Activated T-cell treated with anti-CD3 and anti-CD28 coated beads, Interleukin-2, amount 50 U/mL, for 24 hours (primary cell): ENCODE measurements at regions not wholly inside any gene's neighbourhood (a gene's known extent, or its start where the extent isn't known, plus 50 kb on each side); places are given as distances from the start of the nearest gene placed in this dataset.
"Not testable (repeated sequence)": the region's sequence is repeated elsewhere in the genome, so short reads cannot be mapped to it uniquely, and the experiment has no call there.

Source experiments
- DNase-seq: peaks from one replicate; pipeline ENCODE4 v3.0.0-alpha.2; 2020
- H3K27ac Mint-ChIP-seq: 2 replicates; pipeline ENCODE4 v1.8.0; 2020; ENCODE audit warnings: mild to moderate bottlenecking, mixed read lengths
- H3K27me3 Mint-ChIP-seq: 2 replicates; pipeline ENCODE4 v1.8.0; 2020; ENCODE audit warnings: mixed read lengths
- H3K36me3 Mint-ChIP-seq: 2 replicates; pipeline ENCODE4 v1.8.0; 2020; ENCODE audit warnings: low read depth, mixed read lengths
- H3K4me1 Mint-ChIP-seq: 2 replicates; pipeline ENCODE4 v1.8.0; 2020; ENCODE audit warnings: low read depth, mixed read lengths
- H3K4me3 Mint-ChIP-seq: 2 replicates; pipeline ENCODE4 v1.8.0; 2020; ENCODE audit warnings: mild to moderate bottlenecking, moderate library complexity, mixed read lengths
- H3K9me3 Mint-ChIP-seq: 2 replicates; pipeline ENCODE4 v1.8.0; 2020; ENCODE audit warnings: mixed read lengths

DNA sequence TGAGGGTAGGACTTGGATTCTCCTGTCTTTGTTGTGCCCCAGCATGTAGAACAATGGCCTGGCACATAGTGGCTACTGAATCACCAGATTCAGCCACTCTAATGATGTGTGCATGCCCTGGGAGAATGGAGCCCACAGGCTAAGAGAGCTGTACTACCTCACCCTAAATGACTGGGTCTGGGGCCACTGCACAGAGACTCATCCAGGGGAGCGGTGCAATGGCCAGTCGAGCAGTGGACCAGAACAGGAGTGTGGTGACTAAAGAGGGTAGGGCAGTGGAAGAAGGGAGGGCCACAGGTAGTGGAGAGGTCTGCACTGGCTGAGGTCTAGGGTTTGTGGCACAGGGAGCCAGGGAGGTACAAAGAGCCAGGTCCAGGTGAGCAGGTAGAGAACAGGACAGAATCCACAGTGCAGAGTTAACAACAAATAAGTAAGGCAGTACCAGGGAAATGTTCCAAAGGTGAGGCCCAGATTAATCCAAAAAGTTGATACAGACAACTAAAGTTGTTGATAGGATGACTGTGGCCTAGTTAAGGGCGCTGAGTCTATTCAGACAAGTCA is 142.7 kb upstream of the ATP11B start:
- no peaks in the 10 kb centered on the region for H3K36me3 Mint-ChIP-seq
- DNase-seq: no peak
- no peak overlapping the region for H3K4me3 Mint-ChIP-seq
- H3K4me1 Mint-ChIP-seq: no peaks in the 10 kb centered on the region
- H3K27ac Mint-ChIP-seq: no peak overlapping the region
- no peaks in the 10 kb centered on the region for H3K9me3 Mint-ChIP-seq
- peaks cover 13% of the 10 kb centered on the region for H3K27me3 Mint-ChIP-seq

DNA sequence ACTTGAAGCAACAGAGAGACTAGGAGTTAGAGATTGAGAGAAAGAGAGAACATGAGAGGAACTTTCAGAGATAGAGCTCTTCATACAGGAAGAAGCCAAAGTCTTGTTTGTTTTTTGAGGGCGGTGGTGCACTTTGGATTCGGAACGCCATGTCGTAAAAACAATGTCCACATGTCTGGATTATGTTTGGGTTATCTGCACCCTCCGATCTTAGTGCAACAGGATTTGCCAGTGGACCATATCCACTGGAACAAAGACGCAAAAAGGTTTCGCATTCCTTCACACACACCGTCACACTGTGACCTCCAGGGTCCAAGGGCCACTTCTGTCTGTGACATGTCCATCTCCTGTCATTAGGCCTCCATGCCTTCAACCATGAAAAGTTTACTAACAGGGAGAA is 141.8 kb upstream of the ATP11B start:
- no peak overlapping the region for H3K4me3 Mint-ChIP-seq
- H3K4me1 Mint-ChIP-seq: no peaks in the 10 kb centered on the region
- DNase-seq: no peak
- peaks cover 9% of the 10 kb centered on the region for H3K27me3 Mint-ChIP-seq
- no peak overlapping the region for H3K27ac Mint-ChIP-seq
- no peaks in the 10 kb centered on the region for H3K9me3 Mint-ChIP-seq
- no peaks in the 10 kb centered on the region for H3K36me3 Mint-ChIP-seq

DNA sequence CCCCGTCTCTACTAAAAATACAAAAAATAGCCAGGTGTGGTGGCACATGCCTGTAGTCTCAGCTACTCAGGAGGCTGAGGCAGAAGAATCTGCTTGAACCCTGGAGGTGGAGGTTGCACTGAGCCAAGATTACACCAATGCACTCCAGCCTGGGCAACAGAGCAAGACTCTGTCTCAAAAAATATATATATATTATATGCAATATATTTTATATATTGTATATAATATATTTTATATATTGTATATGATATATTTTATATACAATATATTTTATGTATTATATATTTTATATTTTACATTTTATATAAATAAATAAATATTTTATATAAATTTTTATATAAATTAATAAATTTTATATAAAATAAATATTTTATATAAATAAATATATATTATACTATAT is 140.2 kb upstream of the ATP11B start:
- H3K4me1 Mint-ChIP-seq, H3K27ac Mint-ChIP-seq, H3K27me3 Mint-ChIP-seq, H3K4me3 Mint-ChIP-seq, H3K9me3 Mint-ChIP-seq, DNase-seq, H3K36me3 Mint-ChIP-seq: not testable (repeated sequence)

DNA sequence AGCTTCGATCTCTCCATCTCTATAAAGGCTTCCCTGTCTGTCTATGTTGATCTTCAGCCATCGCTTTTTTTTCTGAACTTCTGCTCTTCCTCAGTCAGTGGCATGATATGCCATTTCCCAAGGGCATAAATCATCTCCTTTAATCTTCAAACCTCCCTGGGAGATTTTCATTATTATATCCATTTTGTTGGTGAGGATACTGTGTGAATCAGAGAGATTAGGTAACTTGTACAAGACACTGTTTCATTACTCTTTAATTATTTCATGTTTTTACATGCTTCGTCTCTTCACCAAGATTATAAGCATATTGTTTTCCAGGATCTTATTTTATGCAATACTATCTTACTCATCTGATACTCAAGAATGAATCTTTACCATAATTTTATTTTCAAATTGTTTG is 124.8 kb upstream of the ATP11B start:
- Mint-ChIP-seq H3K9me3 (no peaks in the 10 kb centered on the region), H3K27me3 (peaks cover 17% of the 10 kb centered on the region), H3K36me3 (no peaks in the 10 kb centered on the region), H3K27ac (no peak overlapping the region), H3K4me3 (no peak overlapping the region), H3K4me1 (no peaks in the 10 kb centered on the region)
- no peak for DNase-seq

DNA sequence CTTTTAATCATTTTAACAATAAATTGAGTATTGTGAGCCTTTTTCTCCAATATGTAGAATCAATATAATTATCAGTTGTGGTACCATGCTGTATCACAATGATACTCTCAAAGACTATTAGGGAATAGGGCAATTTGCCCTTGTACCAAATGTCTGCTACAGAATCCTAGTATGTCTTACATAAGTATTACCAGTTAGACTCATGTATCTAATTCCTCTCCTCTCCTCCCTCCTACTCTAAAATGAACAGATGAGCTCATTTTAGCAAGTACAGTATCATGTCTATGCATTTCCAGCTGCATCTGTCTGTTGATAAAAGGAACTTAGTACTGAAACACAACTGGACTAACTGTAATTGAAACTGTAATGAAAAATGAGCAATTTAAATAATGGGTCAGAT is 124.3 kb upstream of the ATP11B start:
- peaks cover 19% of the 10 kb centered on the region for H3K27me3 Mint-ChIP-seq
- H3K4me3 Mint-ChIP-seq: no peak overlapping the region
- no peaks in the 10 kb centered on the region for H3K4me1 Mint-ChIP-seq
- DNase-seq: no peak
- no peak overlapping the region for H3K27ac Mint-ChIP-seq
- no peaks in the 10 kb centered on the region for H3K36me3 Mint-ChIP-seq
- H3K9me3 Mint-ChIP-seq: no peaks in the 10 kb centered on the region

DNA sequence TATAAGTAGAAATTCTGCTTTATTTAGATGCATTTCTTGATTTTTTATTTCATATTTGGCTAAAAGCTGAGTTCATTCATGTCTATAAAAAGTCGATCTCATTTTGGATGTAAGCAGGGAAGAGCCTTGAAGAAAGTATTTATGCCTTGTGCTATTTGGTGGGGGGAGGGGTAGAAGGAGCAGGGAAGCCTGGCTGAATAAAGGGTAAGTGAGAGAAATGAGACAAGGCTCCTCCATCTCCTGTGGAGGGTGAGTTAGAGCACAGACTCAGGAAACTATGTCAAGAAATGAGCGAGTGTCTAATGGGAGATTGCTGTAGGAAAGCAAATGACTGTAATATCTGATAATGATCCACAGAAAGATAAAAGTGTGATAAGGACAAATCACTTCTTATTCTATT is 121.8 kb upstream of the ATP11B start:
- H3K4me3 Mint-ChIP-seq: no peak overlapping the region
- H3K36me3 Mint-ChIP-seq: no peaks in the 10 kb centered on the region
- H3K27me3 Mint-ChIP-seq: peaks cover 19% of the 10 kb centered on the region
- no peaks in the 10 kb centered on the region for H3K9me3 Mint-ChIP-seq
- H3K27ac Mint-ChIP-seq: no peak overlapping the region
- H3K4me1 Mint-ChIP-seq: no peaks in the 10 kb centered on the region
- DNase-seq: no peak

DNA sequence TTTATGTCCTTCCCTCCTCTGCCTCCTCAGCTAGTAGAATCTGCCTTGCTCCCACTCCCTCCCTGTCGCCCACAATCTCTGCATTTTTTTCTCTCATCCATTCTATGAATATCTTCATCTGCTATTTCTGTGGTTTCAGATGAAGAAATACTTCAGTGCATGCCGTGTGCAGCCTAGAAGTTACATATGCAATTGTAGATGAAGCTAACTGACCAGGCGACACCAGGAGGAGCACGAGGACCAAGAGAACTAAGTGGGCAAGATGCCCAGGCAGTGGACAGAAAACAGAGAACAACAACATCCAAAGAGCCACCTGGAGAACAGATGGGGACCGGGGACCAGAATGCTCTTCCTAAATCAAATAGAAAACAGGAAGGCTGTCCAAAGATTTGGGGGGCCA is 121.4 kb upstream of the ATP11B start:
- no peak for DNase-seq
- Mint-ChIP-seq H3K27ac (no peak overlapping the region), H3K4me3 (no peak overlapping the region), H3K4me1 (no peaks in the 10 kb centered on the region), H3K27me3 (peaks cover 19% of the 10 kb centered on the region), H3K36me3 (no peaks in the 10 kb centered on the region), H3K9me3 (no peaks in the 10 kb centered on the region)

DNA sequence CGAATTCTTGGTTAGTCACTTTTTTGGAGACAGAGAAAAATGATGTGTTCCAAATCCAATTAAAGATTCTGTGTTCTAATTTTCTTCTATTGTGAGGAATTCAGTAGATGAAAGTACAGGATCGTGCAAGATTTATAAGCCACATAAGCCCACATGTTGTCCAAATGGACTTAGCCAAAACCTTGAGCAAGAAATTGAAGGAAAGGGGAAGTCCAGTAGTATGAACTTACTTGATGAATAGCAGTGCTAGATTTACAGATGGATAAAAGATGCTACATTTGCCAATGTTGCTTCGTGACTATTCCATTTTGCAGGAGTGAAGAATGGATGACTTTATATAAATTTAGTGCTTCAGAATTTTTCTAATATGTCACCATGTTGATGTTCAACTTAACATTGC is 120.0 kb upstream of the ATP11B start:
- H3K4me1 Mint-ChIP-seq: no peaks in the 10 kb centered on the region
- no peak overlapping the region for H3K27ac Mint-ChIP-seq
- DNase-seq: no peak
- peaks cover 18% of the 10 kb centered on the region for H3K27me3 Mint-ChIP-seq
- no peaks in the 10 kb centered on the region for H3K9me3 Mint-ChIP-seq
- H3K4me3 Mint-ChIP-seq: no peak overlapping the region
- H3K36me3 Mint-ChIP-seq: no peaks in the 10 kb centered on the region

DNA sequence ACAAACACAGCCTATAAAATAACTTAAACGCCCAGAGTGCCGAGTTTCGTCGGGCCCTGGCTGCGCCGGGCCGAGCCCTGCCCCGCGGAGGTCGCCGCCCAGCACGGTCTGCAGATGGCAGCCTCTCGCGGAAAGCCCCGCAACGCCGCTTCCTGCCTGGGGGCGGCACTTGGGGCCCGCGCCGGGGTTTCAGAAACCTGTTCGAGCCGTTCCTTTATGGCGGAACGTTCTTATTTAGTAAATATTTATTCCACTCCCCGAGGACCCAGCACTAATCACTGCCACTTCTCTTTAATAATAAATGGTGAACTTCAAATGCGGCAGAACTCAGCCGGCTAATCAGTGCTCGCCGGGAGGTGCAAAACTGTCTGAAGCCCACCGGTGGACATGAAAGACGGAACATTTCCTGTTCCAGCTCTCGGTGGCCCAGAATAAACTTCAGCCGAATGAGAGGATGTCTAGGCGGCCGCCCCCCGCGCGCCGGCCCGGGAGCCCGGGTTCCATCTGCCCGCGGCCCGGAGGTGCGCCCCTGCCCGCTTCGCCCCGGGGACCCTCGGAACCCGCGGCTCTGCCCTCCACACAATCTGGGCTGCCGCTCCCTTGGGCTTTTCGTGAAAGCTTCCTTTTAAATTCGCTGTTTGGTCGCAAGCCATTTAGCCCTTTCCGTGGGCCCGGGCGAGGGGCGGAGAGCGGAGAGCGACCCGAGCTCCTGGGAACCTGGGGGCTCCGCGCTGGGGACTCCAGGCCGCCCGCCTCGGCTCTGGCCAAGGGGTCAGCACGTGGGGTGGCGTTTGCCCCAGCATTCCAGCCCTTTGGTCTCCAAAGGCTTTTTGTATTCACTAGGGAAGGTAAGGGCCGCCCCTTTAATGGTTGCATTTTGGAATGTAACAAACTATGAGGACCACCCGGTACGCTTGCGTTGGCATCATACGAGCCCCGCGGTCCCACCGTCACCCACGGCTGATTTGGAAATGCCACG is 110.8 kb upstream of the ATP11B start:
- H3K27ac Mint-ChIP-seq: peak overlapping the region; percentile 39
- H3K36me3 Mint-ChIP-seq: no peaks in the 10 kb centered on the region
- peaks cover 44% of the 10 kb centered on the region for H3K27me3 Mint-ChIP-seq
- H3K9me3 Mint-ChIP-seq: no peaks in the 10 kb centered on the region
- DNase-seq: peak; percentile 74
- peak overlapping the region; percentile 70 for H3K4me3 Mint-ChIP-seq
- peaks cover 10% of the 10 kb centered on the region for H3K4me1 Mint-ChIP-seq

DNA sequence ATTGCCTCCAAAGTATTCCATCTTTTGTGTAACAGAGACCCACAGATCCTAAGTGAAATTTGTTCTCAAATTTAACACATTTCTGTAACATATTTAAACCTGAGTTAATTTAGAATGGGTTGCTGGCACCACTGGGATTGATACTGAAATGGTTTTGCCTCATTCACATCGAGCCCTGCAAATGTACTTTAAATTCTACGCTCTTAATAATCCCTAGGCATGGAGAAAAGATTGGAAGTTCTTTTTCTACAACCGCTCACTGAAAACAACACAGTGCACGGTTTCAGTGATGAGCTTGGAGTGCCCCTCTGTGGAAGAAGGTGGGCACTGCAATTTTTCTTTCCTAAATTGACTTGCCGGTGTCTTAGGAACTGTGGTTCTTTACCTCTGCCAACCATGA is 109.9 kb upstream of the ATP11B start:
- Mint-ChIP-seq H3K27ac (no peak overlapping the region), H3K9me3 (no peaks in the 10 kb centered on the region), H3K27me3 (peaks cover 47% of the 10 kb centered on the region), H3K36me3 (no peaks in the 10 kb centered on the region), H3K4me1 (peaks cover 10% of the 10 kb centered on the region), H3K4me3 (peak overlapping the region; percentile 70)
- peak; percentile 67 for DNase-seq

DNA sequence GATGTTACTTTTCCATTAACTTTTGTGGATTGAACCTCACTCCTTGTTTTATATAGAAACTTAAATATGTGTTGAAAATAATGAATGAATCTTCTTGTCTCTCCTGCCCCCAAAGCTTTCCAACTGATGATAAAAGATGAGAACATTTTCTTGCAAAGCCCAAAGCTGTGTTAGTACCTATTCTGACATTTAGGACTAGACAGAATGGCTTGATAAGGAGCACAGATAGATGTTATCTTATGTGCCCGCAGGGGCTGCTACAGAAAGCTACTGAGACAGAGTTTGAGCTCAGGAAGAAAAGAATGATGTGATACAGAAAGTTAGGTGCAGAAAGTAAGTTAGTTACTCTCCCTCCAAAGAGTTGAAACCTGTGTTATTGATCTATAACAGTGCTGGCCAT is 109.4 kb upstream of the ATP11B start:
- Mint-ChIP-seq H3K4me3 (no peak overlapping the region), H3K4me1 (peaks cover 10% of the 10 kb centered on the region), H3K27me3 (peaks cover 47% of the 10 kb centered on the region), H3K36me3 (no peaks in the 10 kb centered on the region), H3K9me3 (no peaks in the 10 kb centered on the region), H3K27ac (no peak overlapping the region)
- DNase-seq: no peak

DNA sequence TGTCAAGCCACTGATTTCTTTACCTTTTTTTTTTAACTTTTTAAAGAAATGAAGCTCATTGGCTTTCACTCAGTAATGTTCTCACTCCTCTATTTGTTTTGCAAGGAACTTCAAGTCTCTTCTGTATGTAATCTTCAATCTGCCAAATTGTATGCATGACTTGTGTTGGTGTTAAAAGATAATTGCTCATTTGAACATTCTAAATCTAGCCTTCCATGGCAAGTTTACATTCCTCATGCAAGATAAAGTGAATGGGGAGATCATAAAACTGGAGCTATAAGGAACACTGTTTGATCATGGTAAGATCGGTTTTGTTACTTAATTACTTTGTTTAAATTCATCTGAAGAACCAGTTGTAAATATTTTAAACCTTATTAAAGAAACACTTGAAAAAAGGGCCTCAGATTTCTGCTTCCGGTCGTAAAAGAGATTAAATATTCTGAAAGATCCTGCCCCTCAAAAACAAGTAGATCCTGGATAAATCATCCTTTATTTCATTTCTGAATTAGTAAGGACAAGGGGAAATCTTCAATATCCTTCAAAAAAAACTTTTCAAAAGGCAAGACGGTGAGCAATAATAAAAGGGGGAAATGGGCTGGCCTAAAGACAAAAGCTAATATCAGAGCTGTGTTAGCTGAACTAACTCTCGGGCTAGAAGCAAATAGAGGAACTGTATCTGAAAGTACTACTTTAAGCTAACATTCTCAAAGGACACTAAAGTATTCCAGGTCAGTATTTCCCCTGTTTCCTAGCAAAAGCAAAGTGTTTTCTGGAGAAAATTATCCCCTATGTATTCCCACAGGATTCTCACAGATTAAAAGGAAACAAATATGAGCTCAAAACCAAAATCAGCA is 107.0 kb upstream of the ATP11B start:
- DNase-seq: no peak
- Mint-ChIP-seq H3K4me3 (no peak overlapping the region), H3K27me3 (peaks cover 49% of the 10 kb centered on the region), H3K27ac (no peak overlapping the region), H3K4me1 (peaks cover 10% of the 10 kb centered on the region), H3K9me3 (no peaks in the 10 kb centered on the region), H3K36me3 (no peaks in the 10 kb centered on the region)

DNA sequence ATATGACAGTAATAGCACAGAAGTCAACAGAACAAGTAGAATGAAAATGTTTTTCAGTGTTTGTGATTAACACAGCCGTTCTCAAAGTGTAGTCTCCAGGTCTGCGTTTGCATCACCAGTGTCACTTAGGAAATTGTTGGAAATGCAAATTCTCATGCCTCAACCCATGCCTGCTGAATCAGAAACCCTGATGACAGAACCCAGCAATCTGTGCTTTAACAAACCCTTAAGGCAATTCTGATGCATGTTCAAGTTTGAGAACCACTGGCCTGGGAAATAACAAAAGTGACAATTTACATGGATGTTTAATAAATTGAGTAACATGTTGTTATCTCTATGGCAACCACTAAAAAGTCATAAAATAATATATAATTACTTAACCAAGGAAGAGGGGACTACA is 103.1 kb upstream of the ATP11B start:
- no peaks in the 10 kb centered on the region for H3K4me1 Mint-ChIP-seq
- no peak overlapping the region for H3K4me3 Mint-ChIP-seq
- no peaks in the 10 kb centered on the region for H3K36me3 Mint-ChIP-seq
- no peak for DNase-seq
- H3K27ac Mint-ChIP-seq: no peak overlapping the region
- H3K27me3 Mint-ChIP-seq: peaks cover 35% of the 10 kb centered on the region
- no peaks in the 10 kb centered on the region for H3K9me3 Mint-ChIP-seq

DNA sequence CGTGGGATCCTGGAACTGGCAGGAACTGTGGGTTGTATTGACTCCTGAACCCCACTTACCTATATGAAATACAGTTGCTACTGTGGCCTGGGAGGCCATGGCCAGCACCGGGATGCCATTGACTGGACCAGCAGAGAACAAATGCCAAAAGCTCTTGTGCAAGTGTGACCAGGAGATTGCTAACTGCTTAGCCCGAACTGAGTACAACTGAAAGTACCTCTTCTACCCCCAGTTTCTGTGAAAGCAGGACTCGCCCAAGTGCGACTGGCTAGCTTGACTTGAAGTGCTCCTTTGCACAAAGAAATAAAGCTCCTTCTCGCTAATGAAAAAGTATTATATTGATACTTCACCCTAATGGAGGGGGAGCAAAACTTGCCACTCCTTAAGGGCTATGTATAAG is 101.3 kb upstream of the ATP11B start:
- Mint-ChIP-seq H3K27ac (no peak overlapping the region), H3K4me1 (no peaks in the 10 kb centered on the region), H3K36me3 (no peaks in the 10 kb centered on the region), H3K27me3 (peaks cover 17% of the 10 kb centered on the region), H3K9me3 (no peaks in the 10 kb centered on the region), H3K4me3 (no peak overlapping the region)
- no peak for DNase-seq

DNA sequence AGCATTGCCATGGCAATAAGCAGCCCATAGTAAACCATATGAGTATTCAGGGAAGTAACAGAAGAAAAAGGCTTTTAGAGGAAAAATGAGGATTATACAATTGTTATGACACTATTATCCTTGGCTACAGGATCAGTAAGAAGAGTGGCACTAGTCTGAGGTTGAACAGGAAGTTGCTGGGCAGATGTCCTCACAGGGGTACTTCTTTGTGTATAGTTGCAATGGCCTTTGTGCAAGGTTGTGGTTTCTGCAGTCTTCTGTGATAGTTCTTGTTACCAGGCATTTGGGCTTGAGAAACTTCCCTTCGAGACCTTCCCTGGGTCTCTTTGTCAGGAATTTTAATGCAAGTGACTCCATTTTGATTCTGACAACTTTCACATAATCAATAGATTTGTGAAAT is 100.6 kb upstream of the ATP11B start:
- no peak overlapping the region for H3K4me3 Mint-ChIP-seq
- H3K27ac Mint-ChIP-seq: no peak overlapping the region
- DNase-seq: no peak
- H3K9me3 Mint-ChIP-seq: no peaks in the 10 kb centered on the region
- H3K36me3 Mint-ChIP-seq: no peaks in the 10 kb centered on the region
- peaks cover 11% of the 10 kb centered on the region for H3K27me3 Mint-ChIP-seq
- H3K4me1 Mint-ChIP-seq: no peaks in the 10 kb centered on the region
